ENCODE measurements at regions not wholly inside any gene's neighbourhood (a gene's known extent, or its start where the extent isn't known, plus 50 kb on each side); places are given as distances from the start of the nearest gene placed in this dataset.

- TF ChIP-seq CTCF (IDR thresholded peaks at IDR 0.05), result no peak
- DNase-seq (no peak), ATAC-seq (no peak)
- no peak overlapping the region for H3K4me3 ChIP-seq
- intact Hi-C loops (cut with DNase I, micrococcal nuclease), result no loop called here
- no peaks in the 10 kb centered on the region for H3K36me3 ChIP-seq (ENCODE audit: low read depth)
- H3K4me1 ChIP-seq (ENCODE audit: low read depth), result no peaks in the 10 kb centered on the region
- no peaks in the 10 kb centered on the region for H3K9me3 ChIP-seq
Observed at GRCh38 chr21:17964199-17964598, 145.0 kb upstream of the C21orf91 start.

GRCh38 chr21:17950591-17950990 is 131.4 kb upstream of the C21orf91 start:
- no peak overlapping the region for H3K4me3 ChIP-seq
- H3K9me3 ChIP-seq, result peaks cover 4% of the 10 kb centered on the region
- ATAC-seq (no peak), DNase-seq (no peak)
- intact Hi-C loops (cut with DNase I, micrococcal nuclease), result no loop called here
- no peak for TF ChIP-seq CTCF (IDR thresholded peaks at IDR 0.05)
- no peaks in the 10 kb centered on the region for H3K4me1 ChIP-seq (ENCODE audit: low read depth)
- no peaks in the 10 kb centered on the region for H3K36me3 ChIP-seq (ENCODE audit: low read depth)

GRCh38 chr21:17949421-17949820 is 130.3 kb upstream of the C21orf91 start:
- no peaks in the 10 kb centered on the region for H3K36me3 ChIP-seq (ENCODE audit: low read depth)
- no peak for DNase-seq

GRCh38 chr21:17947531-17947930 is 128.4 kb upstream of the C21orf91 start:
- ATAC-seq (no peak), DNase-seq (no peak)
- Histone ChIP-seq H3K9me3 (peaks cover 13% of the 10 kb centered on the region), H3K4me1 (ENCODE audit: low read depth) (no peaks in the 10 kb centered on the region), H3K36me3 (ENCODE audit: low read depth) (no peaks in the 10 kb centered on the region), H3K4me3 (no peak overlapping the region)
- intact Hi-C loops (cut with DNase I, micrococcal nuclease), result no loop called here
- no peak for TF ChIP-seq CTCF (IDR thresholded peaks at IDR 0.05)

More at GRCh38 chr21:17949421-17949820, 130.3 kb upstream of the C21orf91 start:
- Histone ChIP-seq H3K4me3 (no peak overlapping the region), H3K9me3 (peaks cover 8% of the 10 kb centered on the region), H3K4me1 (ENCODE audit: low read depth) (no peaks in the 10 kb centered on the region)
- ATAC-seq, result no peak
- intact Hi-C loops (cut with DNase I, micrococcal nuclease), result no loop called here
- TF ChIP-seq CTCF (IDR thresholded peaks at IDR 0.05), result no peak

- intact Hi-C loops (cut with DNase I, micrococcal nuclease), result no loop called here
- no peaks in the 10 kb centered on the region for H3K4me1 ChIP-seq (ENCODE audit: low read depth)
- H3K9me3 ChIP-seq, result no peaks in the 10 kb centered on the region
- no peak for TF ChIP-seq CTCF (IDR thresholded peaks at IDR 0.05)
- no peak overlapping the region for H3K4me3 ChIP-seq
- H3K36me3 ChIP-seq (ENCODE audit: low read depth), result no peaks in the 10 kb centered on the region
- DNase-seq, result no peak
- no peak for ATAC-seq
Observed at GRCh38 chr21:17931080-17931479, 111.9 kb upstream of the C21orf91 start.

GRCh38 chr21:17930093-17930492 is 110.9 kb upstream of the C21orf91 start:
- no peak for TF ChIP-seq CTCF (IDR thresholded peaks at IDR 0.05)
- no peak overlapping the region for H3K4me3 ChIP-seq
- no peaks in the 10 kb centered on the region for H3K9me3 ChIP-seq
- no peak for DNase-seq
- H3K36me3 ChIP-seq (ENCODE audit: low read depth), result no peaks in the 10 kb centered on the region
- H3K4me1 ChIP-seq (ENCODE audit: low read depth), result no peaks in the 10 kb centered on the region
- ATAC-seq, result no peak
- intact Hi-C loops (cut with DNase I, micrococcal nuclease), result no loop called here
